ENCODE measurements at regions not wholly inside any gene's neighbourhood (a gene's known extent, or its start where the extent isn't known, plus 50 kb on each side); places are given as distances from the start of the nearest gene placed in this dataset.
"Not testable (repeated sequence)": the region's sequence is repeated elsewhere in the genome, so short reads cannot be mapped to it uniquely, and the experiment has no call there.

GRCh38 chr3:21195203-21195602 lies 555.8 kb downstream of the ZNF385D start:
- H3K36me3 Mint-ChIP-seq (ENCODE audit: low read depth): peaks cover 4% of the 10 kb centered on the region
- 87% methylated on average over 2 of the region's 2 CpGs; no CpG with 5 or more reads in 1 of the 2 experiments for WGBS, 2 experiments (ENCODE audit: insufficient coverage in 1 of 2, insufficient read length in 1 of 2)
- H3K9me3 Mint-ChIP-seq: peaks cover 3% of the 10 kb centered on the region
- H3K4me3 Mint-ChIP-seq: no peak overlapping the region
- DNase-seq: no peak
- H3K4me1 ChIP-seq (ENCODE audit: control insufficient read depth, insufficient read depth, low read length): no peaks in the 10 kb centered on the region
- no peaks in the 10 kb centered on the region for H3K36me3 ChIP-seq (ENCODE audit: control insufficient read depth, insufficient read depth, low read length)
- H3K27me3 Mint-ChIP-seq (ENCODE audit: insufficient read depth): no peaks in the 10 kb centered on the region
- H3K4me3 ChIP-seq (ENCODE audit: low read length): no peak overlapping the region
- no peak overlapping the region for H3K27ac Mint-ChIP-seq
- H3K4me1 Mint-ChIP-seq: no peaks in the 10 kb centered on the region
- H3K27ac ChIP-seq (ENCODE audit: low read depth, low read length): no peak overlapping the region
- H3K27me3 ChIP-seq (ENCODE audit: control insufficient read depth, insufficient read depth, low read length, poor library complexity, severe bottlenecking): no peaks in the 10 kb centered on the region
- no peak for TF ChIP-seq CTCF (conservative IDR thresholded peaks at IDR 0.05)
- no peaks in the 10 kb centered on the region for H3K9me3 ChIP-seq (ENCODE audit: control insufficient read depth, low read length)
- no peak overlapping the region for H3K9ac ChIP-seq (ENCODE audit: extremely low read depth, low read length, poor library complexity, severe bottlenecking)

GRCh38 chr3:21194036-21194435 lies 557.0 kb downstream of the ZNF385D start:
- H3K9me3 Mint-ChIP-seq; H3K9me3 ChIP-seq (ENCODE audit: control insufficient read depth, low read length); H3K27ac ChIP-seq (ENCODE audit: low read depth, low read length); H3K36me3 Mint-ChIP-seq (ENCODE audit: low read depth); H3K27me3 ChIP-seq (ENCODE audit: control insufficient read depth, insufficient read depth, low read length, poor library complexity, severe bottlenecking); H3K4me1 Mint-ChIP-seq; H3K36me3 ChIP-seq (ENCODE audit: control insufficient read depth, insufficient read depth, low read length); H3K9ac ChIP-seq (ENCODE audit: extremely low read depth, low read length, poor library complexity, severe bottlenecking); H3K4me3 Mint-ChIP-seq; H3K27me3 Mint-ChIP-seq (ENCODE audit: insufficient read depth); H3K4me3 ChIP-seq (ENCODE audit: low read length); H3K4me1 ChIP-seq (ENCODE audit: control insufficient read depth, insufficient read depth, low read length): not testable (repeated sequence)
- WGBS, 2 experiments (ENCODE audit: insufficient coverage in 1 of 2, insufficient read length in 1 of 2): 77% methylated on average over 2 of the region's 2 CpGs; no CpG with 5 or more reads in 1 of the 2 experiments
- DNase-seq: peak; percentile 55
- peak overlapping the region; percentile 4 for H3K27ac Mint-ChIP-seq

DNA sequence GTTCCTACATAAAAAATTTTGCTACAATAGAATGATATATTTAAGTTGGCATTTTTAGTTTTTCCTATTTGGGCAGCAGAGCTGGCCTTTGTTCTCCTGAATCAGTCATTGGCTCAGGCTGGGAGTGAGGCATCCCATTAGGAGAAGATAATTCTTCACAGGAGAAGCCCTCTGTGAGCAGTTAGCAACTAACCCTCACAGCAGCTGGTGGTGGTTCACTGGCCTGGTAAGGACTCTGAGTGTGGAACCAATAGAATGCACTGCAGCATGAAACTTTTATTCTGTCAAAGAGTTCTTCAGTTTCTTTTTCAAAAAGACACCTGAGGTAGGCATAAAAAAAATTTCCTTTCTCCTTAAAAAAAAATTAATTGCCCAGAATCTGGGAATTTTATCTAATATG lies 562.6 kb downstream of the ZNF385D start:
- Histone ChIP-seq H3K4me3 (ENCODE audit: low read length) (no peak overlapping the region), H3K4me1 (ENCODE audit: control insufficient read depth, insufficient read depth, low read length) (no peaks in the 10 kb centered on the region)

More for the DNA sequence above, 562.6 kb downstream of the ZNF385D start:
- Histone ChIP-seq H3K27ac (ENCODE audit: low read depth, low read length) (no peak overlapping the region), H3K9ac (ENCODE audit: extremely low read depth, low read length, poor library complexity, severe bottlenecking) (no peak overlapping the region), H3K36me3 (ENCODE audit: control insufficient read depth, insufficient read depth, low read length) (no peaks in the 10 kb centered on the region), H3K27me3 (ENCODE audit: control insufficient read depth, insufficient read depth, low read length, poor library complexity, severe bottlenecking) (no peaks in the 10 kb centered on the region), H3K9me3 (ENCODE audit: control insufficient read depth, low read length) (peaks cover 11% of the 10 kb centered on the region)
- DNase-seq: peak; percentile 77
- Mint-ChIP-seq H3K4me3 (peak overlapping the region; percentile 8), H3K36me3 (ENCODE audit: low read depth) (peaks cover 5% of the 10 kb centered on the region), H3K9me3 (peaks cover 6% of the 10 kb centered on the region), H3K27ac (no peak overlapping the region), H3K27me3 (ENCODE audit: insufficient read depth) (no peaks in the 10 kb centered on the region), H3K4me1 (peaks cover 16% of the 10 kb centered on the region)
- no peak for TF ChIP-seq CTCF (conservative IDR thresholded peaks at IDR 0.05)

Measured in endodermal cell (in vitro differentiated cells).